Gastrocnemius medialis (tissue), 4 donors: ENCODE measurements at regions not wholly inside any gene's neighbourhood (a gene's known extent, or its start where the extent isn't known, plus 50 kb on each side); places are given as distances from the start of the nearest gene placed in this dataset.

Experiments used
- ATAC-seq, 2 donors: fragments of 150-250 bp; one replicate each; pipeline ENCODE4 v1.9.1; 2016
- DNase-seq, 2 donors: peaks; one replicate each; pipeline ENCODE4 v3.0.0-alpha.2; 2019
- H3K27ac ChIP-seq, 4 donors: fragments of 200-600 bp; sonication (generic); 1 replicate in 1 of 4; 2 replicates in 3 of 4; pipeline ENCODE4 v1.5.1; 2016 to 2018; ENCODE audit warnings: mild to moderate bottlenecking in 2 of 4, moderate library complexity in 1 of 4
- H3K27me3 ChIP-seq, 3 donors: fragments of 200-600 bp; sonication (generic) in 2 of 3; 1 replicate in 1 of 3; 2 replicates in 2 of 3; pipeline versions ENCODE4 v1.5.1 to v1.6.0; 2016 to 2019; ENCODE audit warnings: mild to moderate bottlenecking in 1 of 3, moderate library complexity in 1 of 3
- H3K36me3 ChIP-seq, 2 donors: fragments of 200-600 bp; sonication (generic) in 1 of 2; one replicate each; pipeline ENCODE4 v1.5.1; 2017 to 2018
- H3K4me1 ChIP-seq, 2 donors: fragments of 200-600 bp; sonication (generic) in 1 of 2; one replicate each; pipeline ENCODE4 v1.5.1; 2016 to 2017; ENCODE audit warnings: mild to moderate bottlenecking in 2 of 2
- H3K4me3 ChIP-seq, 4 donors: fragments of 200-600 bp; sonication (generic) in 3 of 4; 1 replicate in 1 of 4; 2 replicates in 3 of 4; pipeline ENCODE4 v1.5.1; 2016 to 2019; ENCODE audit warnings: mild to moderate bottlenecking in 2 of 4
- H3K9me3 ChIP-seq, 3 donors: fragments of 200-600 bp; sonication (generic) in 2 of 3; 1 replicate in 1 of 3; 2 replicates in 2 of 3; pipeline ENCODE4 v1.5.1; 2016 to 2019
- CTCF ChIP-seq, 5 experiments: fragments of 450-650 bp in 3 of 5; fragments of 200-600 bp in 2 of 5; sonication (generic) in 2 of 5; IDR thresholded peaks in 4 of 5; conservative IDR thresholded peaks in 1 of 5; 1 replicate in 4 of 5; 2 replicates in 1 of 5; pipeline ENCODE4 v1.5.1; 2016 to 2019; ENCODE audit warnings: antibody characterized with exemption in 5 of 5, mild to moderate bottlenecking in 3 of 5, moderate library complexity in 3 of 5
- POLR2A ChIP-seq, 2 donors: fragments of 450-650 bp; IDR thresholded peaks; one replicate each; pipeline ENCODE4 v1.6.1; 2017; ENCODE audit warnings: antibody characterized with exemption in 2 of 2, mild to moderate bottlenecking in 2 of 2, moderate library complexity in 2 of 2
- in situ Hi-C, 4 donors: fragments of 200-750 bp; cut with MboI; loops; one replicate each; pipeline versions ENCODE4 v1.15.0 to v1.8.0; 2017; ENCODE audit warnings: low sequenced_read_pairs in 4 of 4
- intact Hi-C: fragments of 100-400 bp; cut with DNase I; formaldehyde crosslinking; loops from one replicate; pipeline ENCODE4 v1.15.1; 2023; ENCODE audit warnings: low total_unique reads

GRCh38 chr13:80727321-80727975 is 386.5 kb upstream of the SPRY2 start:
- TF ChIP-seq CTCF (IDR thresholded peaks at IDR 0.05 in 4 of 5, conservative IDR thresholded peaks at IDR 0.05 in 1 of 5) (no peak), POLR2A (IDR thresholded peaks at IDR 0.05) (no peak)
- no peaks in the 10 kb centered on the region for H3K27me3 ChIP-seq
- no peaks in the 10 kb centered on the region for H3K36me3 ChIP-seq
- in situ Hi-C loops (no loop called here), intact Hi-C loops (no loop called here)
- DNase-seq (no peak), ATAC-seq (no peak)
- H3K27ac ChIP-seq: no peak overlapping the region
- peaks cover 0 to 3% of the 10 kb centered on the region in 2 donors for H3K4me1 ChIP-seq
- no peak overlapping the region for H3K4me3 ChIP-seq
- H3K9me3 ChIP-seq: no peaks in the 10 kb centered on the region

GRCh38 chr13:80726868-80727267 is 385.9 kb upstream of the SPRY2 start:
- no peak for ATAC-seq
- Histone ChIP-seq H3K4me3 (no peak overlapping the region), H3K27ac (no peak overlapping the region), H3K27me3 (no peaks in the 10 kb centered on the region), H3K4me1 (peaks cover 0 to 3% of the 10 kb centered on the region in 2 donors), H3K36me3 (no peaks in the 10 kb centered on the region), H3K9me3 (no peaks in the 10 kb centered on the region)
- no peak for DNase-seq
- in situ Hi-C loops (no loop called here), intact Hi-C loops (no loop called here)
- TF ChIP-seq CTCF (IDR thresholded peaks at IDR 0.05 in 4 of 5, conservative IDR thresholded peaks at IDR 0.05 in 1 of 5): no peak
- TF ChIP-seq POLR2A (IDR thresholded peaks at IDR 0.05): no peak

GRCh38 chr13:80721689-80722088 is 380.8 kb upstream of the SPRY2 start:
- TF ChIP-seq CTCF (IDR thresholded peaks at IDR 0.05 in 4 of 5, conservative IDR thresholded peaks at IDR 0.05 in 1 of 5) (no peak), POLR2A (IDR thresholded peaks at IDR 0.05) (no peak)
- no peak overlapping the region for H3K4me3 ChIP-seq
- H3K27me3 ChIP-seq: no peaks in the 10 kb centered on the region
- no peaks in the 10 kb centered on the region for H3K4me1 ChIP-seq
- H3K36me3 ChIP-seq: no peaks in the 10 kb centered on the region
- in situ Hi-C loops (no loop called here), intact Hi-C loops (no loop called here)
- no peak overlapping the region for H3K27ac ChIP-seq
- DNase-seq (no peak), ATAC-seq (no peak)
- no peaks in the 10 kb centered on the region for H3K9me3 ChIP-seq

- no peak overlapping the region for H3K27ac ChIP-seq
- H3K4me1 ChIP-seq: no peaks in the 10 kb centered on the region
- no peaks in the 10 kb centered on the region for H3K9me3 ChIP-seq
- no peak for TF ChIP-seq POLR2A (IDR thresholded peaks at IDR 0.05)
- TF ChIP-seq CTCF (IDR thresholded peaks at IDR 0.05 in 4 of 5, conservative IDR thresholded peaks at IDR 0.05 in 1 of 5): no peak
- no peak overlapping the region for H3K4me3 ChIP-seq
- intact Hi-C loops: no loop called here
- no peaks in the 10 kb centered on the region for H3K27me3 ChIP-seq
- no peak for DNase-seq
- in situ Hi-C loops: no loop called here
- no peak for ATAC-seq
- no peaks in the 10 kb centered on the region for H3K36me3 ChIP-seq
Observed at GRCh38 chr13:80718970-80719369, 378.0 kb upstream of the SPRY2 start.

GRCh38 chr13:80717776-80718175 is 376.9 kb upstream of the SPRY2 start:
- Histone ChIP-seq H3K36me3 (no peaks in the 10 kb centered on the region), H3K4me1 (no peaks in the 10 kb centered on the region), H3K4me3 (no peak overlapping the region), H3K27me3 (no peaks in the 10 kb centered on the region), H3K27ac (no peak overlapping the region), H3K9me3 (no peaks in the 10 kb centered on the region)
- TF ChIP-seq CTCF (IDR thresholded peaks at IDR 0.05 in 4 of 5, conservative IDR thresholded peaks at IDR 0.05 in 1 of 5): no peak
- TF ChIP-seq POLR2A (IDR thresholded peaks at IDR 0.05): no peak
- ATAC-seq (no peak), DNase-seq (no peak)
- in situ Hi-C loops (no loop called here), intact Hi-C loops (no loop called here)
